ENCODE measurements at regions not wholly inside any gene's neighbourhood (a gene's known extent, or its start where the extent isn't known, plus 50 kb on each side); places are given as distances from the start of the nearest gene placed in this dataset.
A peak's percentile ranks its signal among the peaks of the same experiment; 100 is the strongest.

GRCh38 chr1:81432654-81433109, 368.1 kb upstream of the ADGRL2 start:
- H3K9me3 ChIP-seq (ENCODE audit: control insufficient read depth in 4 of 4, insufficient read depth in 3 of 4, low read length in 3 of 4) = no peaks in the 10 kb centered on the region
- no peak overlapping the region for H3K9ac ChIP-seq (ENCODE audit: insufficient read depth in 1 of 2, low read length in 2 of 2)
- peaks cover 2 to 32% (median 6%) of the 10 kb centered on the region in 5 donors for H3K4me1 ChIP-seq (ENCODE audit: control insufficient read depth in 5 of 5, insufficient read depth in 5 of 5, low read length in 5 of 5)
- H3K4me3 ChIP-seq = no peak overlapping the region
- DNase-seq = peak in 1 of 3 donors; percentile 57
- no peaks in the 10 kb centered on the region for H3K27me3 ChIP-seq (ENCODE audit: control insufficient read depth in 3 of 3, insufficient read depth in 3 of 3, low read length in 2 of 3)
- no peaks in the 10 kb centered on the region for H3K36me3 ChIP-seq (ENCODE audit: control insufficient read depth in 4 of 4, insufficient read depth in 4 of 4, low read length in 4 of 4)
- 66 to 84% methylated on average over 8 of the region's 8 CpGs for WGBS, 2 donors
- TF ChIP-seq CTCF (IDR thresholded peaks at IDR 0.05; ENCODE audit: control extremely low read depth, extremely low read depth) = no peak
- H3K27ac ChIP-seq (ENCODE audit: low read depth in 1 of 2, low read length in 1 of 2) = no peak overlapping the region
- no peak for ATAC-seq (ENCODE audit: insufficient read depth, low FRiP score)

GRCh38 chr1:81432059-81432458, 368.7 kb upstream of the ADGRL2 start:
- no peaks in the 10 kb centered on the region for H3K9me3 ChIP-seq (ENCODE audit: control insufficient read depth in 4 of 4, insufficient read depth in 3 of 4, low read length in 3 of 4)
- H3K27ac ChIP-seq (ENCODE audit: low read depth in 1 of 2, low read length in 1 of 2) = peak overlapping the region; percentile 32 to 45
- 71 to 82% methylated on average over 4 of the region's 4 CpGs for WGBS, 2 donors
- no peak overlapping the region for H3K9ac ChIP-seq (ENCODE audit: insufficient read depth in 1 of 2, low read length in 2 of 2)
- H3K36me3 ChIP-seq (ENCODE audit: control insufficient read depth in 4 of 4, insufficient read depth in 4 of 4, low read length in 4 of 4) = no peaks in the 10 kb centered on the region
- no peak overlapping the region for H3K4me3 ChIP-seq
- peaks cover 0 to 32% (median 6%) of the 10 kb centered on the region in 5 donors for H3K4me1 ChIP-seq (ENCODE audit: control insufficient read depth in 5 of 5, insufficient read depth in 5 of 5, low read length in 5 of 5)
- H3K27me3 ChIP-seq (ENCODE audit: control insufficient read depth in 3 of 3, insufficient read depth in 3 of 3, low read length in 2 of 3) = no peaks in the 10 kb centered on the region
- no peak for TF ChIP-seq CTCF (IDR thresholded peaks at IDR 0.05; ENCODE audit: control extremely low read depth, extremely low read depth)
- DNase-seq (peak in 2 of 3 donors; percentile 48 to 69), ATAC-seq (ENCODE audit: insufficient read depth, low FRiP score) (no peak)

GRCh38 chr1:81431624-81432000, 369.1 kb upstream of the ADGRL2 start:
- Histone ChIP-seq H3K9me3 (ENCODE audit: control insufficient read depth in 4 of 4, insufficient read depth in 3 of 4, low read length in 3 of 4) (no peaks in the 10 kb centered on the region), H3K27me3 (ENCODE audit: control insufficient read depth in 3 of 3, insufficient read depth in 3 of 3, low read length in 2 of 3) (no peaks in the 10 kb centered on the region), H3K9ac (ENCODE audit: insufficient read depth in 1 of 2, low read length in 2 of 2) (no peak overlapping the region), H3K27ac (ENCODE audit: low read depth in 1 of 2, low read length in 1 of 2) (peak overlapping the region in 1 of 2 donors; percentile 35), H3K36me3 (ENCODE audit: control insufficient read depth in 4 of 4, insufficient read depth in 4 of 4, low read length in 4 of 4) (no peaks in the 10 kb centered on the region), H3K4me1 (ENCODE audit: control insufficient read depth in 5 of 5, insufficient read depth in 5 of 5, low read length in 5 of 5) (peaks cover 0 to 32% (median 6%) of the 10 kb centered on the region in 5 donors), H3K4me3 (no peak overlapping the region)
- 74 to 89% methylated on average over 2 of the region's 2 CpGs for WGBS, 2 donors
- ATAC-seq (ENCODE audit: insufficient read depth, low FRiP score) (no peak), DNase-seq (no peak)
- no peak for TF ChIP-seq CTCF (IDR thresholded peaks at IDR 0.05; ENCODE audit: control extremely low read depth, extremely low read depth)

Measured in lung (tissue), 11 donors.